ENCODE measurements at regions not wholly inside any gene's neighbourhood (a gene's known extent, or its start where the extent isn't known, plus 50 kb on each side); places are given as distances from the start of the nearest gene placed in this dataset.
A peak's percentile ranks its signal among the peaks of the same experiment; 100 is the strongest.

DNA sequence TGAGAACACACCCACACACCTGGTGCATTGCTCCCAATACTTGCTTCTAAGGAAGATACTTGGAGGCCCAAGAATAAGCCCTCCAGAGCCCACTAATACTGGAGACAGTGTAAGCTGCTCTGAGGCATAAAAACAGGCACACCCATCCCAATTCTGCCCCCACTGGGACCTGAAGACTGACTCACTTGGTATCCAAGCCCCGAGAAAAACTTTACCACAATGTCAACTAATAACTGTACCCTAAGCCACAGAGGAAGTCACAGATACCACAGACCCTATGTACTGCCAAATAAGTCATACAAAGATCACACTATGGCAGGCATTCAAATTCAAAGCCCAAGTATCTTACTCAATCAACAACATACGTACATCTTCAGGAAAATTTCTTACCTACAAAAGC is 398.2 kb upstream of the SPANXN1 start:
- H3K4me3 ChIP-seq (ENCODE audit: low read depth, low read length) = no peak overlapping the region
- intact Hi-C loops (cut with micrococcal nuclease; ENCODE audit: unreplicated experiment) = no loop called here
- H3K27me3 Mint-ChIP-seq (ENCODE audit: insufficient read depth, unreplicated experiment) = no peaks in the 10 kb centered on the region
- no peak overlapping the region for H3K4me3 Mint-ChIP-seq (ENCODE audit: unreplicated experiment)
- no peaks in the 10 kb centered on the region for H3K36me3 ChIP-seq (ENCODE audit: control insufficient read depth, insufficient read depth, low read length)
- no peak for DNase-seq
- H3K4me1 Mint-ChIP-seq (ENCODE audit: low read depth, unreplicated experiment) = no peaks in the 10 kb centered on the region
- H3K9me3 Mint-ChIP-seq (ENCODE audit: unreplicated experiment) = no peaks in the 10 kb centered on the region
- ChIA-PET POLR2A (no interaction called here), CTCF (no interaction called here)
- H3K36me3 Mint-ChIP-seq (ENCODE audit: insufficient read depth, unreplicated experiment) = no peaks in the 10 kb centered on the region
- H3K9me3 ChIP-seq = no peaks in the 10 kb centered on the region
- no peak overlapping the region for H3K27ac Mint-ChIP-seq (ENCODE audit: unreplicated experiment)
- H3K4me1 ChIP-seq = no peaks in the 10 kb centered on the region
- no TSS peak for BruUV-seq (replicated peaks)
- H3K27me3 ChIP-seq (replicated peaks; ENCODE audit: control insufficient read depth, insufficient read depth, low read length) = no peaks in the 10 kb centered on the region
- no peak for TF ChIP-seq CTCF (IDR thresholded peaks at IDR 0.05; ENCODE audit: insufficient read depth in 1 of 2, low read depth in 1 of 2, low read length in 1 of 2, severe bottlenecking in 1 of 2, unreplicated experiment in 1 of 2)

DNA sequence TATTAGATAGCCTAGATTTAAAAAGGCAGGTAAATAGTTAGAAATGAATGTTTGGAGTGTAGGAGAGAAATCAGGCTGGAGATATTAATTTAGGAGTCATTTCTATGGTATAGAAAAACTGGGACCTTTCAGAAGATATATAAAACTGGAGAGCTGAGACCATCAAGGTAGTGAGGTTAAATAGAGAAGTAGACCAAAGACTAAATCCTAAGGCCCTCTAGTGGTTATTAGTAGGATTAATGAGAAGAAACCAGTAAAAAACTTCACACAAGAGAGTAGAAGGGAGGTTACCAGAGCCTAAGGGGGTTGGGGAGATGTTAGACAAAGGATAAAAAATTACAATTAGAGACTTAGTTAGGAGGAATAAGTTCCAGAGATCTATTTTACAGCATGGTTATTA is 351.0 kb upstream of the SPANXN1 start:
- POLR2A ChIA-PET = no interaction called here
- BruUV-seq (replicated peaks) = no TSS peak
- H3K36me3 ChIP-seq (ENCODE audit: control insufficient read depth, insufficient read depth, low read length) = no peaks in the 10 kb centered on the region
- no peaks in the 10 kb centered on the region for H3K27me3 Mint-ChIP-seq (ENCODE audit: insufficient read depth, unreplicated experiment)
- H3K27ac Mint-ChIP-seq (ENCODE audit: unreplicated experiment) = no peak overlapping the region
- no peaks in the 10 kb centered on the region for H3K36me3 Mint-ChIP-seq (ENCODE audit: insufficient read depth, unreplicated experiment)
- intact Hi-C loops (cut with micrococcal nuclease; ENCODE audit: unreplicated experiment) = no loop called here
- no peak overlapping the region for H3K4me3 ChIP-seq (ENCODE audit: low read depth, low read length)
- peak in 1 of 2 experiments; percentile 2 for TF ChIP-seq CTCF (IDR thresholded peaks at IDR 0.05; ENCODE audit: insufficient read depth in 1 of 2, low read depth in 1 of 2, low read length in 1 of 2, severe bottlenecking in 1 of 2, unreplicated experiment in 1 of 2)
- no peaks in the 10 kb centered on the region for H3K9me3 ChIP-seq
- H3K27me3 ChIP-seq (replicated peaks; ENCODE audit: control insufficient read depth, insufficient read depth, low read length) = no peaks in the 10 kb centered on the region
- no peaks in the 10 kb centered on the region for H3K4me1 ChIP-seq
- H3K4me3 Mint-ChIP-seq (ENCODE audit: unreplicated experiment) = no peak overlapping the region
- H3K9me3 Mint-ChIP-seq (ENCODE audit: unreplicated experiment) = peaks cover 30% of the 10 kb centered on the region
- CTCF ChIA-PET = no interaction called here
- DNase-seq = no peak
- H3K4me1 Mint-ChIP-seq (ENCODE audit: low read depth, unreplicated experiment) = no peaks in the 10 kb centered on the region

DNA sequence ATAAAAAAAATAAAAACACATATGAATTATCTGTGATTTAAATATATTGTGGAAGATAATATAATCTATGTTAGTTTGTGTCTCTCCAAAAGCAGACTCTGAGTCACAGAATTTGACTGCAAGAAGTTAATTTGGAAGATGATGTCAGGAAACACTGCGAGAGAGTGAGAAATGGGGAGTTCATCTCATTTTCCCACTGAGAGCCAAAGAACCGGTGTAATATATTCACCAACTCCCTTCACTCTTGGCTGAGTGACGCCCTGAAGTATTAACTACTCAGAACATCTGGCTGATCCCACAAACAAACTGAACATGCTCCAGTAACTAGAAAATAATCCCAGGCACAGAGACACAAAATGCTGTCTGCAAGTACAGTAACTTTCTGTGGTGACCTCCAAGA is 345.8 kb upstream of the SPANXN1 start:
- CTCF ChIA-PET = no interaction called here
- H3K4me3 Mint-ChIP-seq (ENCODE audit: unreplicated experiment) = no peak overlapping the region
- H3K36me3 ChIP-seq (ENCODE audit: control insufficient read depth, insufficient read depth, low read length) = no peaks in the 10 kb centered on the region
- no peak overlapping the region for H3K4me3 ChIP-seq (ENCODE audit: low read depth, low read length)
- no peaks in the 10 kb centered on the region for H3K36me3 Mint-ChIP-seq (ENCODE audit: insufficient read depth, unreplicated experiment)
- TF ChIP-seq CTCF (IDR thresholded peaks at IDR 0.05; ENCODE audit: insufficient read depth in 1 of 2, low read depth in 1 of 2, low read length in 1 of 2, severe bottlenecking in 1 of 2, unreplicated experiment in 1 of 2) = no peak
- BruUV-seq (replicated peaks) = no TSS peak
- intact Hi-C loops (cut with micrococcal nuclease; ENCODE audit: unreplicated experiment) = no loop called here
- H3K4me1 Mint-ChIP-seq (ENCODE audit: low read depth, unreplicated experiment) = no peaks in the 10 kb centered on the region
- H3K4me1 ChIP-seq = no peaks in the 10 kb centered on the region
- peaks cover 25% of the 10 kb centered on the region for H3K9me3 Mint-ChIP-seq (ENCODE audit: unreplicated experiment)
- POLR2A ChIA-PET = no interaction called here
- DNase-seq = no peak
- H3K27me3 ChIP-seq (replicated peaks; ENCODE audit: control insufficient read depth, insufficient read depth, low read length) = no peaks in the 10 kb centered on the region
- H3K27ac Mint-ChIP-seq (ENCODE audit: unreplicated experiment) = no peak overlapping the region
- no peaks in the 10 kb centered on the region for H3K9me3 ChIP-seq
- H3K27me3 Mint-ChIP-seq (ENCODE audit: insufficient read depth, unreplicated experiment) = no peaks in the 10 kb centered on the region

Data from Caco-2 (cell line).